ENCODE measurements at regions not wholly inside any gene's neighbourhood (a gene's known extent, or its start where the extent isn't known, plus 50 kb on each side); places are given as distances from the start of the nearest gene placed in this dataset.
"Not testable (repeated sequence)": the region's sequence is repeated elsewhere in the genome, so short reads cannot be mapped to it uniquely, and the experiment has no call there.

DNA sequence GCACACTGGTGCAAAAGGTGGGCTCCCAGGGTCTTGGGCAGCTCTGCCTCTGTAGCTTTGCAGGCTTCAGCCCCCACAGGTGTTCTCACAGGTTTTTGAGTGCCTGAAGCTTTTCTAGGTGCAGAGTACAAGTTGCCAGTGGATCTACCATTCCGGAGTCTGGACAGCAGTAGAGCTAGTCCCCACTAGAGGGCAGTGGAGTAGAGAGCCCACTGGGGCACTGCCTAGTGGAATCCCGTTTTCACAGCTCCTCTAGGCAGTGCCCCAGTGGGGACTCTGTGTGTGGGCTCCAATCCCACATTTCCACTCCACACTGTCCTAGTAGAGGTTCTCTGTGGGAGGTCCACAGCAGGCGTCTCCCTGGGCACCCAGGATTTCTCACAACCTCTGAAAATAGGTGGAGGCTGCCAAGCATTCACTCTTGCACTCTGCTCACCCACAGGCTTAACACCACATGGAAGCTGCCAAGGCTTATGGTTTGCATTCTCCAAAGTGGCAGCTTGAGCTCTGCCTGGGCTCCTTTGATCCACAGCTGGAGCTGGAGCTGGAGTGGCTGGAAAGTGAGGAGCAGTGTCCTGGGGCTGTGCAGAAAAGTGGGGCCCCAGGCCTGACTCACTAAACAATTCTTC is 86.3 kb upstream of the PROKR2 start:
- DNase-seq (ENCODE audit: insufficient read length), result peak; percentile 12
- no peak for TF ChIP-seq POLR2AphosphoS5 (IDR thresholded peaks at IDR 0.05; ENCODE audit: low read depth, low read length)
- TF ChIP-seq POLR2A (IDR thresholded peaks at IDR 0.05; ENCODE audit: low read depth, low read length), result no peak
- no peak for TF ChIP-seq TAF1 (IDR thresholded peaks at IDR 0.05; ENCODE audit: borderline replicate concordance, low read depth, low read length)
- peak; percentile 62 for FAIRE-seq

DNA sequence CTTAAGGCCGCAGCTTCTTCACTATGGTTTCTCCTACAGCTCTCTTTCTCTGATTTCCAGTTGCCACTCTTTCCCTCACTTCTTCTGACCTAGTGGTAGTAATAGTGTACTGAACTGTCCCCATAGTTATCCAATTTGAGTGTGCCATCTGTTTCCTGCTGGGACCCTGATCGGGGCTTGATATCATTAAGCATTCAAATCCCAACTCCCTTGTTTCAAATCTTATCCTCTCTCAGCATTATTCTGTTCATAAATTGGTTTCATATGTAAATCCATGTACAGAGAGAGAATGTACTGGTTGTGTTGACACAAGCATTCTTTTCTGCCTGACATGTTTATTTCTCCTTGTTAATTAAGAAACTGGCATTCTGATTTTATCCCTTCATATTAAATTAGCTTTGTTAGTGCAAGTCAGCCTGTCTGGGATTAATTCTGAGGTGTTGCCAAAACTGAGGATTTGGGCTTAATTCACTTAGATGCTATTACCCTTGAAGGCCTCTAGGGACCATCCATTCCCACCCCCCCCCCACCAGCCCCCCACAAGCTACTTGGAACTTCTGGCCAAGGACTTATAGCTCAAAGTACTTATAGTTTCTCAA is 84.6 kb upstream of the PROKR2 start:
- no peak for DNase-seq (ENCODE audit: insufficient read length)

DNA sequence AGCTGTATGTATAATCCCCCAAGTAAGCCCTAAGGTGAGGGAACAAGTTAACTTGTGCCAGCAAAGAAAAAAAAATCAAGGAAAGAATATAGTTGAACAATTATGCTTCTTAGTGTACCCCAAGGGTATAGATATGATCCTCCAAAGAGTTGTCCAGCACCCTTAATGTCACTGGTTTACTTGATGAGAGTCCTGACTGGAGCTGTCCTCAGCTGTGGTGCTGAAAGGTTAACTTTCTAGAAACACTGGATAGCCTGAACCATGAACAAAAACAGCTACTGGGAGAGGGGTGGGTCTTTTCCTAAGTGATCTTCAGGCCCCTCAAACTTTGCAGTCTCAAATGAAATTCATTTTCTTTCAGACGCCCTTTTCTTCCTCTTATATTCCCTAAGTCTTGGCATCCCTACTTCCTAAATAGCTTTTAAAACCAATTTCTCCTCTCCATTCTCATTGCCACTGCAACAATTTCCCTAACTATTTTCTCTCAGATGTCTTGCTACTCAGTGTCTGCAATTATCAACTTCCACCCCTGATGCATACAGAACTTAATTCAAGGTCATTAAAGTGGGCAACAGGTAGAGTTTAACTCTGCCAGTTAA is 83.5 kb upstream of the PROKR2 start:
- FAIRE-seq (no peak), DNase-seq (ENCODE audit: insufficient read length) (no peak)
- TF ChIP-seq POLR2AphosphoS5 (IDR thresholded peaks at IDR 0.05; ENCODE audit: low read depth, low read length) (no peak), POLR2A (IDR thresholded peaks at IDR 0.05; ENCODE audit: low read depth, low read length) (no peak), TAF1 (IDR thresholded peaks at IDR 0.05; ENCODE audit: borderline replicate concordance, low read depth, low read length) (no peak)

More for the DNA sequence above, 84.6 kb upstream of the PROKR2 start:
- TF ChIP-seq TAF1 (IDR thresholded peaks at IDR 0.05; ENCODE audit: borderline replicate concordance, low read depth, low read length) (no peak), POLR2A (IDR thresholded peaks at IDR 0.05; ENCODE audit: low read depth, low read length) (no peak)
- no peak for FAIRE-seq

DNA sequence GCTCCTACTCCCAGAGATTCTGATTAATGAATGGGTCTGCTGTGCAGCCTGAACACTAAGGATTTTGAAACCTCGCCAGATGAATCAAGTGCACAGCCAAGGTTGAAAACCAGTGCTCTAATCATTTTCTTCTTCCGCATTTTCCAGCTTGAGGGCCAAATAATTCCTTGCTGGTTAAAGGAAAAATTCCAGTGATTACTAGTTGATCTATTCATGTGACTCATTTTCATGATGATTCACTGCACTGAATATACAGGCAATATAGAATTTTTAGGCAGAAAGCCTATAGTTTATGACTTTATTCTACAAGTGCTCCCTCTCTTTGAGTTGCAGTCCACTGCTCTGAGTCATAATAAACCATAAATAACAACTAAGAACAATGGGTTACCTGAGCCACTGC is 80.6 kb upstream of the PROKR2 start:
- no peak for TF ChIP-seq POLR2A (IDR thresholded peaks at IDR 0.05; ENCODE audit: low read depth, low read length)
- no peak for TF ChIP-seq POLR2AphosphoS5 (IDR thresholded peaks at IDR 0.05; ENCODE audit: low read depth, low read length)
- TF ChIP-seq TAF1 (IDR thresholded peaks at IDR 0.05; ENCODE audit: borderline replicate concordance, low read depth, low read length), result no peak
- DNase-seq (ENCODE audit: insufficient read length) (no peak), FAIRE-seq (no peak)

DNA sequence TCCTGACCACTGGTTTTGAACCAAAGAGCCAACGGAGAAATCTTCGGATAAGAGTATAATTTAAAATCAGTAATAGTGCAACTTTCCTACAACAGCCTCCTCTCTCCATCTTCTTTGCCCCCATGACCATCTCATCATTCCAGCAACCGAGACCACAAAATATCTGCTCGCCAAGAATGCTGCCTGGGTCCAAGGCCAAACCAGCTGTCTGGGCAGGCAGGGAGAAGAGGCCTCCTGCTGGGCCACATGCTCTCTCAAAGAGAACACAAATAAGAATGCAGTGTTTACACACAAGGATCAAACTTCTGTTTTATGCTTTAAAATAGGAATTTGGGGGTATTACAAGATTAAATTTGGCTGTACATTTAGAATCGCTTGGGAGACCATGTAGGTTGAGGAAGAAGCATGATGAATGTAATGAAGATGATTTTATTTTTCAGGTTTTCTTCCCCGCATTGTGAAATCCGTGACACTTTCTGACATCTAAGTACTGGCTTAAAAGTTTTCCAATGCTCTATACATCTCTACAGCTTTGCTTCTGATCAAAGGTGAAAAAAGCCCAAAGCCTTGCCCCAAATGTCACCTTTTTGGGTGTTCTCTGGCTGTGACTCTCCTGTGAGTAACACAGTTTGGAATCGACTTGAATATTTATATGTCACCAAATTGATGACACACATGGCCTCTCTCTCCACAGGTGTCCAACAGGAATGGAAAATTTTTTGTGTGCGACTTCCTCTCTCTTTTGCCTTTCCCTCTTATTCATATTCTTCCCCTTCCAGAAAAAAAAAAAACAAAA is 79.4 kb upstream of the PROKR2 start:
- no peak for TF ChIP-seq TAF1 (IDR thresholded peaks at IDR 0.05; ENCODE audit: borderline replicate concordance, low read depth, low read length)
- no peak for TF ChIP-seq POLR2A (IDR thresholded peaks at IDR 0.05; ENCODE audit: low read depth, low read length)
- TF ChIP-seq POLR2AphosphoS5 (IDR thresholded peaks at IDR 0.05; ENCODE audit: low read depth, low read length), result no peak
- DNase-seq (ENCODE audit: insufficient read length) (no peak), FAIRE-seq (no peak)

DNA sequence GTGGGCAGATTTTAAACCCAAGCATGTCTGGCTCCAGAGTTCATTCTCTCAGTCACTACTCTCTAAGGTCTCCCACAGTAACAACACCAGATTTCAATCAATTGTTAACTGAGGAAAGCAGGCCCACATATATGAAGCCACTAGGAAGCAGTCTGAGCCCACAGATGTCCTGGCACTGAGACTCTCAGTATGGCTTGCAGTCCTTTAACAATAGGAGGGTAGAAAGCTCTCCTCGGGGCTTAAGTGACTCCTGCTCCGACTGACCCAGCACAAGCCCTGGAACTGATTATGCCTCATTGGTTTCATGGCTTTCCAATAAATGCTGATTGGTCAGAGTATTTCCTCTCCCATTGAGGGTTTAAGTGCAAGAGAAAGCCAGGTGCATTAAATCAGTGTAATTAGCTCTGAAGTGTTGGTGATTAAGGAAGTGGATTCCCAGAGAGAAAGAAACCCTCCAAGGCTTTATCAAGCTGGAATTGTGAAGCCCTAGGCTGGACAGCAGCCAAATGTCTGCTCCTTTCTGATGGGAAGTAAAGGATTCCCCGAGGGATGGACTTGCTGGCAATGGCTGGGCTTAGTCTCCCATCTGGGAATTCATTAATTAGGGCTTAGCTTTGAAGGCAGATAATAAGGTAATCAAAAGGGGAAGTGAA is 76.6 kb upstream of the PROKR2 start:
- no peak for TF ChIP-seq TAF1 (IDR thresholded peaks at IDR 0.05; ENCODE audit: borderline replicate concordance, low read depth, low read length)
- TF ChIP-seq POLR2AphosphoS5 (IDR thresholded peaks at IDR 0.05; ENCODE audit: low read depth, low read length), result no peak
- no peak for TF ChIP-seq POLR2A (IDR thresholded peaks at IDR 0.05; ENCODE audit: low read depth, low read length)
- DNase-seq (ENCODE audit: insufficient read length) (no peak), FAIRE-seq (no peak)

DNA sequence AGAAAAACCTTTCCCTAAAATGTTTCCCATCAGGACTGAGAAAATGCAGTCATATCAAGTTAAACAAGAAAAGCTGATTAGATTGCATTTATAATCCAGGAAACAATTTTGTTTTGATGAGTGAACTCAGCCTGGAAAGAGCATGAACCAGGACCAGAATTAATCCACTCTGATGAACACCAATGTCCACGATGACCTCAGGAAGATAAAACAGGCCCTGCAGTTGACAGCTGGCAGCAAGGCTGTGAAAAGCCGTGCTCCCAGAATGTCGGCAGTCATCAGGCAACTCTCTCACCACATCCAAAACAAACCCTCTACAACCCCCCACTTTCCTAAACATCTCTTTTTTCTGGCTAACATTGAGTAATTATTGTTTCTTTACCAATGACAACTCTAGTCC is 74.0 kb upstream of the PROKR2 start:
- DNase-seq (ENCODE audit: insufficient read length) (no peak), FAIRE-seq (no peak)
- no peak for TF ChIP-seq TAF1 (IDR thresholded peaks at IDR 0.05; ENCODE audit: borderline replicate concordance, low read depth, low read length)
- no peak for TF ChIP-seq POLR2AphosphoS5 (IDR thresholded peaks at IDR 0.05; ENCODE audit: low read depth, low read length)
- no peak for TF ChIP-seq POLR2A (IDR thresholded peaks at IDR 0.05; ENCODE audit: low read depth, low read length)

DNA sequence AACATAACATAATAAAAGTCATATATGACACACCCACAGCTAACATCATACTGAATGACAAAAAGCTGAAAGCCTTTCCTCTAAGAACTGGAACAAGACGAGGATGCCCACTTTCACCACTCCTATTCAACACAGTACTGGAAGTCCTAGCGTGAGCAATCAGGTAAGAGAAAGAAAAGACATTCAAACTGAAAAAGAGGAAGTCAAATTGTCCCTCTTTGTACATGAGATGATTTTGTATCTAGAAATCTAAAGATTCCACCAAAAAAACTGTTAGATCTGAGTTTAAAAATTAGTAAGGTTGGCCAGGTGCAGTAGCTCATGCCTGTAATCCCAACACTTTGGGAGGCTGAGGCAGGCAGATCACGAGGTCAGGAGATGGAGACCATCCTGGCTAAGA is 70.1 kb upstream of the PROKR2 start:
- not testable (repeated sequence) for FAIRE-seq; DNase-seq (ENCODE audit: insufficient read length)

DNA sequence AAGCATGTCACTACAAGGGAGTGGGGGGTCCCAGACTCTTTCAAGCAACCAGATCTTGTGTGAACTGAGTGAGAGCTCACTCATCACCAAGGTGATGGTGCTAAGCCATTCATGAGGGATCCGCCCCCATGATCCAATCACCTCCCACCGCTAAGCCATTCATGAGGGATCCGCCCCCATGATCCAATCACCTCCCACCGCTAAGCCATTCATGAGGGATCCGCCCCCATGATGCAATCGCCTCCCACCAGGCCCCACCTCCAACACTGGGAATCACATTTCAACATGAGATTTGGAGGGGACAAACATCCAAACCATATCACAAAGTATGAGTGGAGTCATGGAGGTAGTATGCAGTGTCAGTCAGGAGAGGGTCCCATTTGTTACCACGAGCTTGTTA is 64.8 kb upstream of the PROKR2 start:
- DNase-seq (ENCODE audit: insufficient read length); FAIRE-seq: not testable (repeated sequence)

DNA sequence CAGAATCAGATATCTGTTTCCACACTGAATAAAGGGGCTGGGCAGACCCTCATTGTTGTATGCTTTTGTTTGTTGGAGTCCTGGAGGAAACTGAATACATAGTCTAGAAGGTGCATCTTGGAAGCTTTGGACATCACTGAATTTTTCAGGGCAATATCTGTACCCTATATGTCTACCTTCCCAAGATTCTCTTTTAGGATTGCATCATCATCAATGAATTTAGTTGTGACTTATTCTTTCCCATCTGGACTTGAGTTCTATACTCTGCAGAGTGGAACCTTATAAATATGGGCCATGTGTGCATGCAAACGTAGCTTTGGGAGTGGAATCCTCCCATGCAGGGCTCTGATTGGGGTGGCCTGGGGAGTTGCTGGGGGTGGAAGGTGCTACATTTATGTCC is 60.7 kb upstream of the PROKR2 start:
- TF ChIP-seq POLR2AphosphoS5 (IDR thresholded peaks at IDR 0.05; ENCODE audit: low read depth, low read length) (no peak), TAF1 (IDR thresholded peaks at IDR 0.05; ENCODE audit: borderline replicate concordance, low read depth, low read length) (no peak), POLR2A (IDR thresholded peaks at IDR 0.05; ENCODE audit: low read depth, low read length) (no peak)
- DNase-seq (ENCODE audit: insufficient read length) (no peak), FAIRE-seq (no peak)

DNA sequence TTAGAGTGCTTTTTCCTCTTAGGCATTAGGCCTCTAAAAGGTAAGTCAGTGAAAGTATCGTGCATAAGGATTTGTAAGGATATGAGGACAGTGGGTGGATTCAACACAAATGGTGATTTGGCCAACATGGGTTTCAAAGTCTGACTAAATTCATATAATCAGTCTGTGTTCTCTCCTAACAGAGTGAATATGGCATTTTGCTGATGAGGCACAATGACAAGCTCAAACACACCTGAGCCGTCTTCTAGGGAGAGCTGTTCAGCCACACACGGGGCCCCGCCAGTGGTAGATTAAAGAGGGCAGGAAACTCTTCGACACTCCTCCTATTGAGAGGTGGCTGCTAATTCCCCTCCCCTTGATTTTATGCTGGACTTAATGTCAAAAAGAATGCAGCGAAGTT is 59.5 kb upstream of the PROKR2 start:
- FAIRE-seq, result no peak
- DNase-seq (ENCODE audit: insufficient read length), result no peak
- TF ChIP-seq POLR2A (IDR thresholded peaks at IDR 0.05; ENCODE audit: low read depth, low read length), result no peak
- no peak for TF ChIP-seq TAF1 (IDR thresholded peaks at IDR 0.05; ENCODE audit: borderline replicate concordance, low read depth, low read length)
- TF ChIP-seq POLR2AphosphoS5 (IDR thresholded peaks at IDR 0.05; ENCODE audit: low read depth, low read length), result no peak

All from GM12892 (cell line).